ENCODE measurements at regions not wholly inside any gene's neighbourhood (a gene's known extent, or its start where the extent isn't known, plus 50 kb on each side); places are given as distances from the start of the nearest gene placed in this dataset.

DNA sequence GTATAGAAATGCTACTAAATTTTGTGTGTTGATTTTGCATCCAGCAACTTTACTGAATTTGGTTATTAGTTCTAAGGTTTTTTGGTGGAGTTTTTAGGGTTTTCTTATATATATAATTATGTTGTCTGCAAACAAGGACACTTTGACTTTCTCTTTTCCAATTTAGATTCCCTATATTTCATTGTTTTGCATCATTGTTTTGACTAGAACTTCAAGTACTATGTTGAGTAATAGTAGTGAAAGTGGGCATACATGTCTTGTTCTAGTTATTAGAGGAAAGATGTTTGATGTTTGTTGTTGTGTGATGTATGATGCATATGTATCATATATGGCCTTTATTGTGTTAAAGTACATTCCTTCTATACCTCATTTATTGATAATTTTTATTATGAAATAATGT, 362.3 kb upstream of the PRR16 start (continued):
- TF ChIP-seq TEAD4 (IDR thresholded peaks at IDR 0.05; ENCODE audit: borderline replicate concordance, insufficient read depth), result no peak
- TF ChIP-seq GABPA (IDR thresholded peaks at IDR 0.05; ENCODE audit: low read depth), result no peak
- TF ChIP-seq FOSL2 (IDR thresholded peaks at IDR 0.05; ENCODE audit: borderline replicate concordance, low read depth), result no peak
- TF ChIP-seq REST (IDR thresholded peaks at IDR 0.05; ENCODE audit: low read depth, low read length), result no peak
- no peak for TF ChIP-seq MEF2A (IDR thresholded peaks at IDR 0.05; ENCODE audit: borderline replicate concordance, low read depth)
- no peak for TF ChIP-seq NRF1 (IDR thresholded peaks at IDR 0.05; ENCODE audit: low read depth, low read length)
- TF ChIP-seq GATA2 (CRISPR knock-in tag; IDR thresholded peaks at IDR 0.05), result no peak
- TF ChIP-seq, protein P1, sequence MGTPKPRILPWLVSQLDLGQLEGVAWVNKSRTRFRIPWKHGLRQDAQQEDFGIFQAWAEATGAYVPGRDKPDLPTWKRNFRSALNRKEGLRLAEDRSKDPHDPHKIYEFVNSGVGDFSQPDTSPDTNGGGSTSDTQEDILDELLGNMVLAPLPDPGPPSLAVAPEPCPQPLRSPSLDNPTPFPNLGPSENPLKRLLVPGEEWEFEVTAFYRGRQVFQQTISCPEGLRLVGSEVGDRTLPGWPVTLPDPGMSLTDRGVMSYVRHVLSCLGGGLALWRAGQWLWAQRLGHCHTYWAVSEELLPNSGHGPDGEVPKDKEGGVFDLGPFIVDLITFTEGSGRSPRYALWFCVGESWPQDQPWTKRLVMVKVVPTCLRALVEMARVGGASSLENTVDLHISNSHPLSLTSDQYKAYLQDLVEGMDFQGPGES (IDR thresholded peaks at IDR 0.05; ENCODE audit: low read depth, low read length), result no peak

DNA sequence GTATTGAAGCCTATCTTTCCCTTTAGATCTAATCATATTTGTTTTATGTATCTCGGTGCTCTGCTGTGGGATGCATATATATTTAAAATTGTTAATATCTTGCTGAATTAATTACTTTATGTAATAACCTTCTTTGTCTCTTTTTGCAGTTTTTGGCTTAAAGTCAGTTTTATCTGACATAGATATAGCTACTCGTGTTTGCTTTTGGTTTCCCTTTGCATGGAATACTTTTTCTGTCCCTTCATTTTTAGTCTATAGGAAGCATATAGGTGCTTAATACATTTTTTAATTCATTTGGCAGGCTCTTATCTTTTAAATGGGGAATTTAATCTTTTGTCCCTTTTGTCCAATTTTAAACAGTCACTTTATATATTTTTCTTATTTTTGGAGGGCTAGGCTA, 360.6 kb upstream of the PRR16 start:
- no peak for TF ChIP-seq FOSL2 (IDR thresholded peaks at IDR 0.05; ENCODE audit: borderline replicate concordance, low read depth)
- TF ChIP-seq RCOR1 (IDR thresholded peaks at IDR 0.05; ENCODE audit: low read length), result no peak
- TF ChIP-seq EP300 (IDR thresholded peaks at IDR 0.05; ENCODE audit: borderline replicate concordance in 1 of 2, low read depth in 1 of 2, low read length in 1 of 2), result no peak
- Histone ChIP-seq H2AFZ (ENCODE audit: low read depth) (peak overlapping the region; percentile 30; the same call in 1 of the 2 replicates), H3K9me3 (no peaks in the 10 kb centered on the region), H3K9me2 (no peaks in the 10 kb centered on the region), H3K4me1 (ENCODE audit: control insufficient read depth in 1 of 2, insufficient read depth in 2 of 2, low read depth in 1 of 2, low read length in 1 of 2) (no peaks in the 10 kb centered on the region), H3K36me3 (replicated peaks in 1 of 2; ENCODE audit: control insufficient read depth in 1 of 2, insufficient read depth in 2 of 2, low read length in 1 of 2) (no peaks in the 10 kb centered on the region), H3F3A (replicated peaks; ENCODE audit: insufficient read depth) (no peaks in the 10 kb centered on the region), H3K4me3 (ENCODE audit: low read depth in 2 of 2, low read length in 1 of 2) (no peak overlapping the region), H4K20me1 (ENCODE audit: insufficient read depth) (no peaks in the 10 kb centered on the region), H3K9ac (no peak overlapping the region), H3K4me2 (no peak overlapping the region), H3K27me3 (ENCODE audit: insufficient read depth) (no peaks in the 10 kb centered on the region), H3K79me2 (ENCODE audit: insufficient read depth) (no peaks in the 10 kb centered on the region), H3K27ac (ENCODE audit: low read depth in 2 of 2, low read length in 1 of 2) (no peak overlapping the region)
- 72% methylated on average over 2 of the region's 2 CpGs for WGBS (ENCODE audit: low lambda C conversion rate)
- POLR2A ChIA-PET, result no interaction called here
- DNase-seq, result no peak
- CTCF ChIA-PET, result no interaction called here

DNA sequence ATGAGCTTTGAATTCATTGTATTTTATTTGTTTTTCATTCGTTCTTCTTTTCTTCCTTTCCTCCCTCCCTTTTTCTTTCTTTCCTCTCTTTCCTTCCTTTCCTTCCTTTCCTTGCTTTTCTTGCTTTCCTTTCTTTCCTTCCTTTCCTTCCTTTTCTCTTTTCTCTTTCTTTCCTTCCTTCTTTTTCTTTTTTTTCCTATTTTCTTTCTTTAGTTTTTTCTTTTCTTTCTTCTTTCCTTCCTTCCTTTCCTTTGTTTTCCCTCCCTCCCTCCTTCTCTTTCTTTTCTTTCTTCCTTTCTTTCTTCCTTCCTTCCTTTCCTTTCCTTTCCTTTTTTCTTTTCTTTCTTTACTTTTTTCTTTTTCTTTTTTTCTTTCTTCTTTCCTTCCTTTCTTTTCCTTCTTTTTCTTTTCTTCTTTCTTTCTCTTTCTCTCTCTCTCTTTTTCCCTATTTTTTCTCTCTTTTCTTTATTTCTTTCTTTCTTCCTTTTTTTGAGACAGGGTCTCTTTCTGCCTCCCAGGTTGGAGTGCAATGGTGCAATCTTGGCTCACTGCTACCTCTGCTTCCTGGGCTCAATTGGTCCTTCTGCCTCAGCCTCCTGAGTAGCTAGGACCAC, 357.1 kb upstream of the PRR16 start:
- H3K27me3 ChIP-seq (ENCODE audit: insufficient read depth), result no peaks in the 10 kb centered on the region
- no peaks in the 10 kb centered on the region for H3K36me3 ChIP-seq (replicated peaks in 1 of 2; ENCODE audit: control insufficient read depth in 1 of 2, insufficient read depth in 2 of 2, low read length in 1 of 2)
- DNase-seq, result no peak
- H3K9me2 ChIP-seq, result no peaks in the 10 kb centered on the region
- no peaks in the 10 kb centered on the region for H3F3A ChIP-seq (replicated peaks; ENCODE audit: insufficient read depth)
- H3K79me2 ChIP-seq (ENCODE audit: insufficient read depth), result no peaks in the 10 kb centered on the region
- no peak overlapping the region for H3K4me2 ChIP-seq
- TF ChIP-seq YY1 (IDR thresholded peaks at IDR 0.05; ENCODE audit: low read depth), result no peak
- TF ChIP-seq FOXM1 (IDR thresholded peaks at IDR 0.05; ENCODE audit: low read depth), result no peak
- TF ChIP-seq GABPA (IDR thresholded peaks at IDR 0.05; ENCODE audit: low read depth), result no peak
- no peak for TF ChIP-seq NRF1 (IDR thresholded peaks at IDR 0.05; ENCODE audit: low read depth, low read length)
- TF ChIP-seq USF2 (IDR thresholded peaks at IDR 0.05; ENCODE audit: borderline replicate concordance, low read depth, low read length), result no peak
- TF ChIP-seq POLR2AphosphoS5 (IDR thresholded peaks at IDR 0.05; ENCODE audit: low read depth, low read length), result no peak
- TF ChIP-seq PBX3 (IDR thresholded peaks at IDR 0.05), result no peak
- TF ChIP-seq ELF1 (IDR thresholded peaks at IDR 0.05), result no peak
- no peaks in the 10 kb centered on the region for H4K20me1 ChIP-seq (ENCODE audit: insufficient read depth)
- 63% methylated on average over 1 of the region's 1 CpG for WGBS (ENCODE audit: low lambda C conversion rate)
- H2AFZ ChIP-seq (ENCODE audit: low read depth), result peak overlapping the region; percentile 45; the same call in 1 of the 2 replicates
- ChIA-PET POLR2A (no interaction called here), CTCF (no interaction called here)
- no peak overlapping the region for H3K9ac ChIP-seq
- H3K27ac ChIP-seq (ENCODE audit: low read depth in 2 of 2, low read length in 1 of 2), result no peak overlapping the region
- H3K9me3 ChIP-seq, result no peaks in the 10 kb centered on the region
- no peaks in the 10 kb centered on the region for H3K4me1 ChIP-seq (ENCODE audit: control insufficient read depth in 1 of 2, insufficient read depth in 2 of 2, low read depth in 1 of 2, low read length in 1 of 2)
- H3K4me3 ChIP-seq (ENCODE audit: low read depth in 2 of 2, low read length in 1 of 2), result no peak overlapping the region
